Natural killer cell (primary cell): ENCODE measurements at regions not wholly inside any gene's neighbourhood (a gene's known extent, or its start where the extent isn't known, plus 50 kb on each side); places are given as distances from the start of the nearest gene placed in this dataset.
"Not testable (repeated sequence)": the region's sequence is repeated elsewhere in the genome, so short reads cannot be mapped to it uniquely, and the experiment has no call there.

ENCODE experiments used
- ATAC-seq, 3 donors: fragments of 150-1000 bp in 2 of 3; fragments of 200-7000 bp in 1 of 3; cut with Tn5 transposase; 1 replicate in 1 of 3; 2 replicates in 2 of 3; pipeline ENCODE4 v1.10.0; 2021; ENCODE audit warnings: mild to moderate bottlenecking in 2 of 3, moderate library complexity in 2 of 3
- DNase-seq, 2 donors: peaks; one replicate each; pipeline versions ENCODE4 v3.0.0 to v3.0.0-alpha.2; 2013 to 2021; ENCODE audit warnings: mixed read lengths in 1 of 2
- H3K27ac ChIP-seq: one replicate; pipeline ENCODE4 v1.5.1; 2013; ENCODE audit warnings: mild to moderate bottlenecking, low read length
- H3K27me3 ChIP-seq: one replicate; pipeline ENCODE4 v1.6.1; 2013; ENCODE audit warnings: low read length; ENCODE audit not compliant: control insufficient read depth, insufficient read depth
- H3K36me3 ChIP-seq: one replicate; pipeline ENCODE4 v1.6.1; 2013; ENCODE audit warnings: low read length; ENCODE audit not compliant: control insufficient read depth, insufficient read depth
- H3K4me1 ChIP-seq: one replicate; pipeline ENCODE4 v1.6.1; 2013; ENCODE audit warnings: low read length; ENCODE audit not compliant: control insufficient read depth, insufficient read depth
- H3K4me3 ChIP-seq: one replicate; pipeline ENCODE4 v1.5.1; 2013; ENCODE audit warnings: low read length
- H3K9me3 ChIP-seq: one replicate; pipeline ENCODE4 v1.6.1; 2013; ENCODE audit warnings: low read length; ENCODE audit not compliant: control insufficient read depth, insufficient read depth
- H3K27ac Mint-ChIP-seq, 2 donors: one replicate each; pipeline ENCODE4 v1.8.0; 2022; ENCODE audit warnings: mild to moderate bottlenecking in 2 of 2, mixed read lengths in 2 of 2, moderate library complexity in 1 of 2
- H3K27me3 Mint-ChIP-seq, 2 donors: one replicate each; pipeline ENCODE4 v1.8.0; 2022; ENCODE audit warnings: low read depth in 2 of 2, mixed read lengths in 2 of 2
- H3K36me3 Mint-ChIP-seq: one replicate; pipeline ENCODE4 v1.8.0; 2022; ENCODE audit warnings: mixed read lengths
- H3K4me1 Mint-ChIP-seq, 2 donors: one replicate each; pipeline ENCODE4 v1.8.0; 2022; ENCODE audit warnings: mixed read lengths in 2 of 2
- H3K4me3 Mint-ChIP-seq: one replicate; pipeline ENCODE4 v1.8.0; 2022; ENCODE audit warnings: mild to moderate bottlenecking, moderate library complexity, mixed read lengths
- H3K9me3 Mint-ChIP-seq, 2 donors: one replicate each; pipeline ENCODE4 v1.8.0; 2022; ENCODE audit warnings: mixed read lengths in 2 of 2
- CTCF ChIP-seq: fragments of 200-600 bp; IDR thresholded peaks from one replicate; pipeline ENCODE4 v1.8.0; 2022; ENCODE audit warnings: antibody characterized with exemption
- WGBS: methylation state at CpG from one replicate; pipeline ENCODE4 v1.1.7; 2013; ENCODE audit warnings: missing lambda C conversion rate; ENCODE audit not compliant: insufficient coverage; 5-methylcytosine and 5-hydroxymethylcytosine counted together
- intact Hi-C: fragments of 100-400 bp; cut with micrococcal nuclease; formaldehyde crosslinking; loops from one replicate; pipeline ENCODE4 v1.14.2; 2022

GRCh38 chr15:95784508-95784907, 546.0 kb upstream of the NR2F2 start:
- 91% methylated on average over 4 of the region's 4 CpGs for WGBS
- H3K27me3 ChIP-seq, result no peaks in the 10 kb centered on the region
- no peak overlapping the region for H3K4me3 ChIP-seq
- Mint-ChIP-seq H3K27ac (no peak overlapping the region), H3K36me3 (peaks cover 35% of the 10 kb centered on the region), H3K4me3 (no peak overlapping the region), H3K4me1 (no peaks in the 10 kb centered on the region), H3K27me3 (peaks cover 4 to 16% of the 10 kb centered on the region in 2 donors), H3K9me3 (peaks cover 12 to 20% of the 10 kb centered on the region in 2 donors)
- H3K9me3 ChIP-seq, result peaks cover 25% of the 10 kb centered on the region
- H3K36me3 ChIP-seq, result no peaks in the 10 kb centered on the region
- H3K27ac ChIP-seq, result no peak overlapping the region
- DNase-seq (no peak), ATAC-seq (no peak)
- no peaks in the 10 kb centered on the region for H3K4me1 ChIP-seq
- intact Hi-C loops, result no loop called here
- TF ChIP-seq CTCF, result no peak

GRCh38 chr15:95785276-95785675, 545.2 kb upstream of the NR2F2 start:
- ATAC-seq, intact Hi-C loops, H3K27ac Mint-ChIP-seq, H3K4me3 ChIP-seq, H3K4me3 Mint-ChIP-seq, H3K36me3 ChIP-seq, H3K4me1 Mint-ChIP-seq, H3K27me3 ChIP-seq, DNase-seq, H3K4me1 ChIP-seq, H3K27ac ChIP-seq: not testable (repeated sequence)
- H3K9me3 ChIP-seq, result peaks cover 25% of the 10 kb centered on the region
- H3K36me3 Mint-ChIP-seq, result peaks cover 39% of the 10 kb centered on the region
- H3K27me3 Mint-ChIP-seq, result peaks cover 9 to 23% of the 10 kb centered on the region in 2 donors
- peaks cover 12 to 20% of the 10 kb centered on the region in 2 donors for H3K9me3 Mint-ChIP-seq
- WGBS, result 92% methylated on average over 1 of the region's 2 CpGs

GRCh38 chr15:95793231-95793630, 537.3 kb upstream of the NR2F2 start:
- 63% methylated on average over 1 of the region's 2 CpGs for WGBS
- Histone ChIP-seq H3K9me3 (no peaks in the 10 kb centered on the region), H3K4me3 (no peak overlapping the region), H3K36me3 (no peaks in the 10 kb centered on the region), H3K27ac (no peak overlapping the region), H3K27me3 (peaks cover 6% of the 10 kb centered on the region), H3K4me1 (no peaks in the 10 kb centered on the region)
- no peak for TF ChIP-seq CTCF
- peaks cover 12 to 16% of the 10 kb centered on the region in 2 donors for H3K27me3 Mint-ChIP-seq
- H3K27ac Mint-ChIP-seq, result no peak overlapping the region
- ATAC-seq (no peak), DNase-seq (no peak)
- H3K9me3 Mint-ChIP-seq, result no peaks in the 10 kb centered on the region
- intact Hi-C loops, result no loop called here
- H3K36me3 Mint-ChIP-seq, result peaks cover 7% of the 10 kb centered on the region
- H3K4me3 Mint-ChIP-seq, result no peak overlapping the region
- H3K4me1 Mint-ChIP-seq, result no peaks in the 10 kb centered on the region

GRCh38 chr15:95795386-95795785, 535.1 kb upstream of the NR2F2 start:
- Mint-ChIP-seq H3K4me3 (no peak overlapping the region), H3K4me1 (no peaks in the 10 kb centered on the region), H3K27me3 (peaks cover 7 to 8% of the 10 kb centered on the region in 2 donors), H3K9me3 (peaks cover 0 to 2% of the 10 kb centered on the region in 2 donors), H3K27ac (no peak overlapping the region), H3K36me3 (peaks cover 2% of the 10 kb centered on the region)
- ATAC-seq (no peak), DNase-seq (no peak)
- Histone ChIP-seq H3K27me3 (peaks cover 6% of the 10 kb centered on the region), H3K36me3 (no peaks in the 10 kb centered on the region), H3K4me3 (no peak overlapping the region), H3K9me3 (no peaks in the 10 kb centered on the region), H3K27ac (no peak overlapping the region), H3K4me1 (no peaks in the 10 kb centered on the region)
- no peak for TF ChIP-seq CTCF
- intact Hi-C loops, result no loop called here
- no CpG with 5 or more reads among the region's 1 CpG for WGBS
